Right atrium auricular region (tissue), 2 donors: ENCODE measurements at regions not wholly inside any gene's neighbourhood (a gene's known extent, or its start where the extent isn't known, plus 50 kb on each side); places are given as distances from the start of the nearest gene placed in this dataset.
"Not testable (repeated sequence)": the region's sequence is repeated elsewhere in the genome, so short reads cannot be mapped to it uniquely, and the experiment has no call there.

Experiments used
- DNase-seq: peaks from one replicate; pipeline ENCODE4 v3.0.0-alpha.2; 2019; ENCODE audit warnings: low spot score
- H3K27ac ChIP-seq, 2 donors: fragments of 200-600 bp; sonication (generic); 1 replicate in 1 of 2; 2 replicates in 1 of 2; pipeline ENCODE4 v1.5.1; 2016 to 2019
- H3K27me3 ChIP-seq, 2 donors: fragments of 200-600 bp; sonication (generic); one replicate each; pipeline versions ENCODE4 v1.5.1 to v1.6.0; 2017 to 2019
- H3K36me3 ChIP-seq: fragments of 200-600 bp; sonication (generic); one replicate; pipeline ENCODE4 v1.5.1; 2016
- H3K4me1 ChIP-seq, 2 donors: fragments of 200-600 bp; sonication (generic); one replicate each; pipeline versions ENCODE4 v1.5.1 to v1.6.0; 2017 to 2019
- H3K4me3 ChIP-seq, 2 donors: fragments of 200-600 bp; sonication (generic); 1 replicate in 1 of 2; 2 replicates in 1 of 2; pipeline ENCODE4 v1.5.1; 2017 to 2019; ENCODE audit warnings: mild to moderate bottlenecking in 1 of 2, moderate library complexity in 1 of 2
- H3K9me3 ChIP-seq, 2 donors: fragments of 200-600 bp; sonication (generic); one replicate each; pipeline ENCODE4 v1.5.1; 2019
- TF ChIP-seq, protein P1 (sequence below), 2 donors: fragments of 200-600 bp; sonication (generic); IDR thresholded peaks; one replicate each; pipeline ENCODE4 v1.5.1; 2019; ENCODE audit warnings: antibody characterized with exemption in 2 of 2

DNA sequence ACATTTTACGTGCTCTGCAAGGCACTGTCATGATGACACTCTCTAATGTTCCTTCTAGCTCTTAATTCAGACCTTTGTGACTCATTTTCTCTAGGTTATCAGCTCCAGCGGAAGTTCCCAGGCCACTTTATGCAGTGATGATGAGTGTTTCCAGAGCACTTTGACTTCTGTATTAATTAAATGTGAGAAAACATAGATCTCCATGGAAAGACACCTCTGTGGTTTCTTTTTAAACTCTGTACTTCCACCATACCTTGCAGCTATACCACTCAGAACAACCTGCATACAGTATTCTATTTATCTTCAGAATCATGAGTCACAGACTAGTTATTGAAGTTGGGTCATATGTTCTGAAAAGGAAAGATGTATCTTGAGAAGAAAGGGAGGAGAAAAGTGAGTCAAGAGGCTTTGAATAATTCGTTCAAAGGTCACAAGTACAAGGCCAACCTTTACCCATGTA lies 175.6 kb upstream of the TENM4 start:
- H3K9me3 ChIP-seq: no peaks in the 10 kb centered on the region
- H3K4me1 ChIP-seq: no peaks in the 10 kb centered on the region
- H3K27me3 ChIP-seq: no peaks in the 10 kb centered on the region
- TF ChIP-seq, protein P1, sequence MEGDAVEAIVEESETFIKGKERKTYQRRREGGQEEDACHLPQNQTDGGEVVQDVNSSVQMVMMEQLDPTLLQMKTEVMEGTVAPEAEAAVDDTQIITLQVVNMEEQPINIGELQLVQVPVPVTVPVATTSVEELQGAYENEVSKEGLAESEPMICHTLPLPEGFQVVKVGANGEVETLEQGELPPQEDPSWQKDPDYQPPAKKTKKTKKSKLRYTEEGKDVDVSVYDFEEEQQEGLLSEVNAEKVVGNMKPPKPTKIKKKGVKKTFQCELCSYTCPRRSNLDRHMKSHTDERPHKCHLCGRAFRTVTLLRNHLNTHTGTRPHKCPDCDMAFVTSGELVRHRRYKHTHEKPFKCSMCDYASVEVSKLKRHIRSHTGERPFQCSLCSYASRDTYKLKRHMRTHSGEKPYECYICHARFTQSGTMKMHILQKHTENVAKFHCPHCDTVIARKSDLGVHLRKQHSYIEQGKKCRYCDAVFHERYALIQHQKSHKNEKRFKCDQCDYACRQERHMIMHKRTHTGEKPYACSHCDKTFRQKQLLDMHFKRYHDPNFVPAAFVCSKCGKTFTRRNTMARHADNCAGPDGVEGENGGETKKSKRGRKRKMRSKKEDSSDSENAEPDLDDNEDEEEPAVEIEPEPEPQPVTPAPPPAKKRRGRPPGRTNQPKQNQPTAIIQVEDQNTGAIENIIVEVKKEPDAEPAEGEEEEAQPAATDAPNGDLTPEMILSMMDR (IDR thresholded peaks at IDR 0.05): no peak
- no peak overlapping the region for H3K4me3 ChIP-seq
- no peaks in the 10 kb centered on the region for H3K36me3 ChIP-seq
- DNase-seq: no peak
- no peak overlapping the region for H3K27ac ChIP-seq

DNA sequence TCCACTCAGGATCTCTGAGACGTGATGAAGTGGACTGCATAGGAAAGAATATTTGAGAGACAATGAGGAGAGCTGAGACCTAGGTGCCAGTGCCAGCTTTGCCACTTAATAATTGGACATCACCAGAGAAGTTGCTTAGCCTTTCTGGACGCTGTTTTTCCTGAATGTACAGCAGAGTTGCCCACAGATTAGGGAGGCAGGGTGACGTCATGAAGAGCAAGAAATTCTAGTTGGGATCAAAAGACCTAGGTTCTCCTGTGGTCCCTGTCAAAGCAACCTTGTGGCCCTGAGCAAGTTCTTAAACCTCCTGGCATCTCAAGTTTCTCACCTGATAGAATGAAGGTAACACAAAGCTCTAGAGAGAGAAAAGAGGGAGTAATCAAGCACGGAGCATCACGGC lies 174.6 kb upstream of the TENM4 start:
- Histone ChIP-seq H3K27ac (no peak overlapping the region), H3K4me3 (no peak overlapping the region), H3K4me1 (no peaks in the 10 kb centered on the region), H3K9me3 (no peaks in the 10 kb centered on the region), H3K36me3 (no peaks in the 10 kb centered on the region), H3K27me3 (no peaks in the 10 kb centered on the region)
- TF ChIP-seq, protein P1 (IDR thresholded peaks at IDR 0.05): no peak
- no peak for DNase-seq

DNA sequence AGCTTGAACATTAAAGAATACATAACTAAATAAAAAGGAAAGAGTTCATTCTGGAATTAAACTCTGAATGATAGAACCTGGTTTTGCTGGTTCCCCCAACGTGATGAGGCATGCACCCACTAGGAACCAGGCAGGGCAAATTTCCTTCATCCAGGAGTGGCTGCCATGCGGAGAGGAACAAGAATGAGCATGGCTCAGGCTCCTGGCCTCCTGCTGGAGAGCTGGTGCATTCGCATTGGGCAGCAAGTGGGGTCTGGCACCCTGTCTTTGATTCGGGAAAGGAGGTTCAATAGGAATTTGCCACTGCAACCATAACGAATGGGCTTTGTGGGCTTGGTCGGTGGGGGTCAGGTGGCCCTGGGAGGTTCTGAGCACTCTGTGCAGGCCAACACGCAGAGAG lies 169.8 kb upstream of the TENM4 start:
- TF ChIP-seq, protein P1 (IDR thresholded peaks at IDR 0.05): no peak
- Histone ChIP-seq H3K4me1 (no peaks in the 10 kb centered on the region), H3K4me3 (no peak overlapping the region)

DNA sequence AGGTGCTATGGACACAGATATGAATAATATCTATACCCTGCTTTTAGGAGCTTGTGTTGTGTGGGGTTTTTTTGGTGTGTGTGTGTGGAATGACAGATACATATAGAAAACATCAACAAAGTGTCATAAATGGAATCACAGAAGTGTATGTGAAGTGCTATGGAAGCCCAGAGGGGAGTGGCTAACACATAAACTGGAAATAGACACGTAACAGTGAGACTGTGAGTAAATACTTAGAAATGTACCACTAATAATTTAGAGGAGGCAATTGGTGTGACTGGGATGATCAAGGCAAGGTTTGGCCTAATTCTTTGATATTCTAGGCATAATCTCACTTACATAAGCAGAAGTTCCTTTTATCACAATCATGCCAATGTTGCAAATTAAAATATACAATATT lies 169.3 kb upstream of the TENM4 start:
- Histone ChIP-seq H3K36me3 (no peaks in the 10 kb centered on the region), H3K4me3 (no peak overlapping the region), H3K4me1 (no peaks in the 10 kb centered on the region), H3K27ac (no peak overlapping the region), H3K27me3 (no peaks in the 10 kb centered on the region), H3K9me3 (no peaks in the 10 kb centered on the region)
- DNase-seq: no peak
- TF ChIP-seq, protein P1 (IDR thresholded peaks at IDR 0.05): no peak

More for the DNA sequence above, 169.8 kb upstream of the TENM4 start:
- Histone ChIP-seq H3K36me3 (no peaks in the 10 kb centered on the region), H3K27me3 (no peaks in the 10 kb centered on the region), H3K27ac (no peak overlapping the region), H3K9me3 (no peaks in the 10 kb centered on the region)
- DNase-seq: no peak

DNA sequence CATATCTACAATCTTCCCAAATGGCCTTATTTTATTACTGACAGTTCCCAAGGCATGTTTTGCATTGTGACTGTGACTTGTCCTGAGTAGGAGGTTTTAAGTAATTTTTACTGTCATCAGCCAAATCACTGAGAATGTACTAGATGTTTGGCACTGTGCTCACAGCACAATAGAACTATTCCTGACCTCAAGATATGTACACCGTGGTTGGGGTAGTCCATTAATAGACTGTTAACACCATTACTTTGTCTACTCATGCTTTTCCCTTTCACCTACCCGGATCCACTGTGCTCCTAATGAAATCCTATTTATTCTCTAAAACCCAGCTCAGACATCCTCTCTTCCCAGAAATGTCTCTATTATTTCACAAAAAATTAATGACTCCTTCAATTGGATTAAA lies 168.7 kb upstream of the TENM4 start:
- Histone ChIP-seq H3K9me3 (no peaks in the 10 kb centered on the region), H3K4me1 (no peaks in the 10 kb centered on the region), H3K27ac (no peak overlapping the region), H3K27me3 (no peaks in the 10 kb centered on the region), H3K4me3 (no peak overlapping the region), H3K36me3 (no peaks in the 10 kb centered on the region)
- DNase-seq: no peak
- TF ChIP-seq, protein P1 (IDR thresholded peaks at IDR 0.05): no peak

DNA sequence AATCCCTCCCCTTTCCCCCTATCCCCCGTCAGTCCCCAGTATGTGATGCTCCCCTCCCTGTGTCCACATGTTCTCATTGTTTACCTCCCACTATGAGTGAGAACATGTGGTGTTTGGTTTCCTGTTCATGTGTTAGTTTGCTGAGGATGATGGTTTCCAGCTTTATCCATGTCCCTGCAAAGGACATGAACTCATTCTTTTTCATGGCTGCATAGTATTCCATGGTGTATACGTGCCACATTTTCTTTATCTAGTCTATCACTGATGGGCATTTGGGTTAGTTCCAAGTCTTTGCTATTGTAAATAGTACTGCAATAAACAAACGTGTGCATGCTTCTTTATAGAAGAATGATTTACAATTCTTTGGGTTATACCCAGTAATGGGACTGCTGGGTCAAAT lies 165.6 kb upstream of the TENM4 start:
- not testable (repeated sequence) for H3K4me1 ChIP-seq, H3K36me3 ChIP-seq, DNase-seq, H3K4me3 ChIP-seq, H3K27me3 ChIP-seq, H3K9me3 ChIP-seq, H3K27ac ChIP-seq
